ENCODE measurements at regions not wholly inside any gene's neighbourhood (a gene's known extent, or its start where the extent isn't known, plus 50 kb on each side); places are given as distances from the start of the nearest gene placed in this dataset.

GRCh38 chr12:61871485-61871810 lies 388.8 kb upstream of the USP15 start:
- Histone ChIP-seq H3K27me3 (ENCODE audit: control insufficient read depth, insufficient read depth, low read length) (no peaks in the 10 kb centered on the region), H3K9ac (ENCODE audit: low read depth, low read length) (no peak overlapping the region)

GRCh38 chr12:61879229-61879628 lies 381.0 kb upstream of the USP15 start:
- peaks cover 19% of the 10 kb centered on the region for H3K9me3 ChIP-seq (replicated peaks; ENCODE audit: low read length)
- no peak overlapping the region for H3K4me3 ChIP-seq (ENCODE audit: low read length)
- no peaks in the 10 kb centered on the region for H3K27me3 ChIP-seq (ENCODE audit: control insufficient read depth, insufficient read depth, low read length)
- H3K9ac ChIP-seq (ENCODE audit: low read depth, low read length) = no peak overlapping the region
- H3K4me2 ChIP-seq (ENCODE audit: low read length) = no peak overlapping the region
- no peaks in the 10 kb centered on the region for H3K4me1 ChIP-seq (ENCODE audit: control insufficient read depth, insufficient read depth, low read length)
- H3K36me3 ChIP-seq (ENCODE audit: insufficient read depth, low read length) = no peaks in the 10 kb centered on the region

More at GRCh38 chr12:61871485-61871810, 388.8 kb upstream of the USP15 start:
- Histone ChIP-seq H3K4me1 (ENCODE audit: control insufficient read depth, insufficient read depth, low read length) (no peaks in the 10 kb centered on the region), H3K36me3 (ENCODE audit: insufficient read depth, low read length) (no peaks in the 10 kb centered on the region), H3K4me3 (ENCODE audit: low read length) (no peak overlapping the region), H3K4me2 (ENCODE audit: low read length) (no peak overlapping the region), H3K9me3 (replicated peaks; ENCODE audit: low read length) (peaks cover 7% of the 10 kb centered on the region)

GRCh38 chr12:61880186-61880585 lies 380.0 kb upstream of the USP15 start:
- Histone ChIP-seq H3K4me3 (ENCODE audit: low read length) (no peak overlapping the region), H3K9ac (ENCODE audit: low read depth, low read length) (no peak overlapping the region), H3K27me3 (ENCODE audit: control insufficient read depth, insufficient read depth, low read length) (no peaks in the 10 kb centered on the region), H3K36me3 (ENCODE audit: insufficient read depth, low read length) (no peaks in the 10 kb centered on the region), H3K9me3 (replicated peaks; ENCODE audit: low read length) (peaks cover 19% of the 10 kb centered on the region), H3K4me2 (ENCODE audit: low read length) (no peak overlapping the region), H3K4me1 (ENCODE audit: control insufficient read depth, insufficient read depth, low read length) (no peaks in the 10 kb centered on the region)

GRCh38 chr12:61891632-61892031 lies 368.6 kb upstream of the USP15 start:
- H3K9ac ChIP-seq (ENCODE audit: low read depth, low read length) = no peak overlapping the region
- H3K27me3 ChIP-seq (ENCODE audit: control insufficient read depth, insufficient read depth, low read length) = no peaks in the 10 kb centered on the region
- H3K36me3 ChIP-seq (ENCODE audit: insufficient read depth, low read length) = no peaks in the 10 kb centered on the region
- peaks cover 2% of the 10 kb centered on the region for H3K9me3 ChIP-seq (replicated peaks; ENCODE audit: low read length)
- H3K4me1 ChIP-seq (ENCODE audit: control insufficient read depth, insufficient read depth, low read length) = no peaks in the 10 kb centered on the region
- H3K4me3 ChIP-seq (ENCODE audit: low read length) = no peak overlapping the region
- H3K4me2 ChIP-seq (ENCODE audit: low read length) = no peak overlapping the region

GRCh38 chr12:61894168-61894567 lies 366.0 kb upstream of the USP15 start:
- no peak overlapping the region for H3K4me3 ChIP-seq (ENCODE audit: low read length)
- H3K27me3 ChIP-seq (ENCODE audit: control insufficient read depth, insufficient read depth, low read length) = no peaks in the 10 kb centered on the region
- no peak overlapping the region for H3K4me2 ChIP-seq (ENCODE audit: low read length)
- no peak overlapping the region for H3K9ac ChIP-seq (ENCODE audit: low read depth, low read length)
- H3K4me1 ChIP-seq (ENCODE audit: control insufficient read depth, insufficient read depth, low read length) = no peaks in the 10 kb centered on the region
- no peaks in the 10 kb centered on the region for H3K9me3 ChIP-seq (replicated peaks; ENCODE audit: low read length)
- H3K36me3 ChIP-seq (ENCODE audit: insufficient read depth, low read length) = no peaks in the 10 kb centered on the region

- H3K9me3 ChIP-seq (replicated peaks; ENCODE audit: low read length) = no peaks in the 10 kb centered on the region
- H3K4me2 ChIP-seq (ENCODE audit: low read length) = no peak overlapping the region
- H3K4me3 ChIP-seq (ENCODE audit: low read length) = no peak overlapping the region
- H3K36me3 ChIP-seq (ENCODE audit: insufficient read depth, low read length) = no peaks in the 10 kb centered on the region
- no peak overlapping the region for H3K9ac ChIP-seq (ENCODE audit: low read depth, low read length)
- no peaks in the 10 kb centered on the region for H3K4me1 ChIP-seq (ENCODE audit: control insufficient read depth, insufficient read depth, low read length)
- H3K27me3 ChIP-seq (ENCODE audit: control insufficient read depth, insufficient read depth, low read length) = no peaks in the 10 kb centered on the region
Measured at GRCh38 chr12:61896436-61896835, 363.8 kb upstream of the USP15 start.

- H3K9ac ChIP-seq (ENCODE audit: low read depth, low read length) = no peak overlapping the region
- H3K9me3 ChIP-seq (replicated peaks; ENCODE audit: low read length) = no peaks in the 10 kb centered on the region
- no peaks in the 10 kb centered on the region for H3K4me1 ChIP-seq (ENCODE audit: control insufficient read depth, insufficient read depth, low read length)
- no peaks in the 10 kb centered on the region for H3K36me3 ChIP-seq (ENCODE audit: insufficient read depth, low read length)
- no peak overlapping the region for H3K4me3 ChIP-seq (ENCODE audit: low read length)
- H3K4me2 ChIP-seq (ENCODE audit: low read length) = no peak overlapping the region
- H3K27me3 ChIP-seq (ENCODE audit: control insufficient read depth, insufficient read depth, low read length) = no peaks in the 10 kb centered on the region
Measured at GRCh38 chr12:61902403-61902802, 357.8 kb upstream of the USP15 start.

GRCh38 chr12:61911113-61911512 lies 349.1 kb upstream of the USP15 start:
- Histone ChIP-seq H3K4me3 (ENCODE audit: low read length) (no peak overlapping the region), H3K36me3 (ENCODE audit: insufficient read depth, low read length) (no peaks in the 10 kb centered on the region), H3K9me3 (replicated peaks; ENCODE audit: low read length) (peaks cover 4% of the 10 kb centered on the region), H3K9ac (ENCODE audit: low read depth, low read length) (no peak overlapping the region), H3K4me1 (ENCODE audit: control insufficient read depth, insufficient read depth, low read length) (no peaks in the 10 kb centered on the region), H3K4me2 (ENCODE audit: low read length) (no peak overlapping the region), H3K27me3 (ENCODE audit: control insufficient read depth, insufficient read depth, low read length) (no peaks in the 10 kb centered on the region)

- H3K4me2 ChIP-seq (ENCODE audit: low read length) = no peak overlapping the region
- H3K9ac ChIP-seq (ENCODE audit: low read depth, low read length) = no peak overlapping the region
- H3K36me3 ChIP-seq (ENCODE audit: insufficient read depth, low read length) = no peaks in the 10 kb centered on the region
- no peaks in the 10 kb centered on the region for H3K4me1 ChIP-seq (ENCODE audit: control insufficient read depth, insufficient read depth, low read length)
- H3K27me3 ChIP-seq (ENCODE audit: control insufficient read depth, insufficient read depth, low read length) = no peaks in the 10 kb centered on the region
- no peak overlapping the region for H3K4me3 ChIP-seq (ENCODE audit: low read length)
- H3K9me3 ChIP-seq (replicated peaks; ENCODE audit: low read length) = no peaks in the 10 kb centered on the region
Measured at GRCh38 chr12:61915420-61915819, 344.8 kb upstream of the USP15 start.

GRCh38 chr12:61916831-61917230 lies 343.4 kb upstream of the USP15 start:
- Histone ChIP-seq H3K9ac (ENCODE audit: low read depth, low read length) (no peak overlapping the region), H3K4me1 (ENCODE audit: control insufficient read depth, insufficient read depth, low read length) (no peaks in the 10 kb centered on the region), H3K36me3 (ENCODE audit: insufficient read depth, low read length) (no peaks in the 10 kb centered on the region), H3K27me3 (ENCODE audit: control insufficient read depth, insufficient read depth, low read length) (no peaks in the 10 kb centered on the region), H3K9me3 (replicated peaks; ENCODE audit: low read length) (no peaks in the 10 kb centered on the region), H3K4me3 (ENCODE audit: low read length) (no peak overlapping the region), H3K4me2 (ENCODE audit: low read length) (no peak overlapping the region)

- Histone ChIP-seq H3K9me3 (replicated peaks; ENCODE audit: low read length) (no peaks in the 10 kb centered on the region), H3K4me2 (ENCODE audit: low read length) (no peak overlapping the region), H3K4me3 (ENCODE audit: low read length) (no peak overlapping the region), H3K9ac (ENCODE audit: low read depth, low read length) (no peak overlapping the region), H3K4me1 (ENCODE audit: control insufficient read depth, insufficient read depth, low read length) (no peaks in the 10 kb centered on the region), H3K27me3 (ENCODE audit: control insufficient read depth, insufficient read depth, low read length) (no peaks in the 10 kb centered on the region), H3K36me3 (ENCODE audit: insufficient read depth, low read length) (no peaks in the 10 kb centered on the region)
Measured at GRCh38 chr12:61919686-61920085, 340.5 kb upstream of the USP15 start.

GRCh38 chr12:61920230-61920629 lies 340.0 kb upstream of the USP15 start:
- Histone ChIP-seq H3K4me3 (ENCODE audit: low read length) (no peak overlapping the region), H3K4me2 (ENCODE audit: low read length) (no peak overlapping the region), H3K4me1 (ENCODE audit: control insufficient read depth, insufficient read depth, low read length) (no peaks in the 10 kb centered on the region), H3K36me3 (ENCODE audit: insufficient read depth, low read length) (no peaks in the 10 kb centered on the region), H3K27me3 (ENCODE audit: control insufficient read depth, insufficient read depth, low read length) (no peaks in the 10 kb centered on the region), H3K9me3 (replicated peaks; ENCODE audit: low read length) (no peaks in the 10 kb centered on the region), H3K9ac (ENCODE audit: low read depth, low read length) (no peak overlapping the region)
